ENCODE measurements at regions not wholly inside any gene's neighbourhood (a gene's known extent, or its start where the extent isn't known, plus 50 kb on each side); places are given as distances from the start of the nearest gene placed in this dataset.

DNA sequence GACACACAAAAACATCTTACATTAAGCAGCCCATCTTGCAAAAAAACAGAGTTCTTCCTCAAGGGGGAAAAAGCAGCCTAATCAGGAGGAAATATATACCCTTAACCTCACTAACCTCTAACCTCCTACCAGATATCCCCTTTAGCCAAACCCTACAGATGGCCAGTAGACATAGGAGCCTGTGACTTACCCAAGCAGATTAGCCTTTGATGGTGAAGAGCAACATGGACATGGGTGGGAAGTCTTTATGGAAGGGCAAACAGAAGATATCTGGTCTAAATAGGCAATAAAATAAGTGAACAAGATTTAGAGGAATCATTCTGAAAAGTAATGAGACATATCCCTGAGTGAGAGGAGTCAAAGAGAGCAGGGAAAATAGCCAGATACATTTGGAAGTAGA lies 119.4 kb upstream of the ARPP21 start:
- no peaks in the 10 kb centered on the region for H3K36me3 ChIP-seq
- no peak overlapping the region for H3K4me3 ChIP-seq
- no peaks in the 10 kb centered on the region for H3K9me3 ChIP-seq
- intact Hi-C loops (cut with DNase I): no loop called here
- no peaks in the 10 kb centered on the region for H3K4me1 ChIP-seq
- no peaks in the 10 kb centered on the region for H3K27me3 ChIP-seq
- no peak overlapping the region for H3K27ac ChIP-seq
- TF ChIP-seq, protein P1, sequence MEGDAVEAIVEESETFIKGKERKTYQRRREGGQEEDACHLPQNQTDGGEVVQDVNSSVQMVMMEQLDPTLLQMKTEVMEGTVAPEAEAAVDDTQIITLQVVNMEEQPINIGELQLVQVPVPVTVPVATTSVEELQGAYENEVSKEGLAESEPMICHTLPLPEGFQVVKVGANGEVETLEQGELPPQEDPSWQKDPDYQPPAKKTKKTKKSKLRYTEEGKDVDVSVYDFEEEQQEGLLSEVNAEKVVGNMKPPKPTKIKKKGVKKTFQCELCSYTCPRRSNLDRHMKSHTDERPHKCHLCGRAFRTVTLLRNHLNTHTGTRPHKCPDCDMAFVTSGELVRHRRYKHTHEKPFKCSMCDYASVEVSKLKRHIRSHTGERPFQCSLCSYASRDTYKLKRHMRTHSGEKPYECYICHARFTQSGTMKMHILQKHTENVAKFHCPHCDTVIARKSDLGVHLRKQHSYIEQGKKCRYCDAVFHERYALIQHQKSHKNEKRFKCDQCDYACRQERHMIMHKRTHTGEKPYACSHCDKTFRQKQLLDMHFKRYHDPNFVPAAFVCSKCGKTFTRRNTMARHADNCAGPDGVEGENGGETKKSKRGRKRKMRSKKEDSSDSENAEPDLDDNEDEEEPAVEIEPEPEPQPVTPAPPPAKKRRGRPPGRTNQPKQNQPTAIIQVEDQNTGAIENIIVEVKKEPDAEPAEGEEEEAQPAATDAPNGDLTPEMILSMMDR (IDR thresholded peaks at IDR 0.05): no peak
- no peak for DNase-seq (ENCODE audit: low spot score in 2 of 2)

DNA sequence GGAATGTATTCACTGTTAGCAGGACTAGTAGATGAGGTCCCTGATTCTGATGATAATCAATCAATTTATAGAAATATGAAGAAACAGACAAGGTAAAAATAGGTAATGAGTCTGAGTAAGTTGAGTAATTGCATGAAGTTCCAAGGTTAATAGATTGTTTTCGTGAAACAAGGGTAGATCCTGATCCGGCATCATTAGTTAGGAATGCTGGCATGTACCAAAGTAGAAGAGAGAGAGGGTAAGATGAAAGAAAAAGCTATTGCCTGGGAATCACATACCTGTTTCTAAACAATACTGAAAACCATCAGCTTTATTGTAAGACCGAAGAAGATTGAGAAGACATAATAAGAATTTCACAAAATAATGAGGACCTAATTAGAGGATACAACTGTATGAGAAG lies 118.1 kb upstream of the ARPP21 start:
- H3K36me3 ChIP-seq: no peaks in the 10 kb centered on the region
- H3K27me3 ChIP-seq: no peaks in the 10 kb centered on the region
- DNase-seq (ENCODE audit: low spot score in 2 of 2): no peak
- no peaks in the 10 kb centered on the region for H3K4me1 ChIP-seq
- no peaks in the 10 kb centered on the region for H3K9me3 ChIP-seq
- intact Hi-C loops (cut with DNase I): no loop called here
- H3K4me3 ChIP-seq: no peak overlapping the region
- no peak overlapping the region for H3K27ac ChIP-seq
- TF ChIP-seq, protein P1 (IDR thresholded peaks at IDR 0.05): no peak

DNA sequence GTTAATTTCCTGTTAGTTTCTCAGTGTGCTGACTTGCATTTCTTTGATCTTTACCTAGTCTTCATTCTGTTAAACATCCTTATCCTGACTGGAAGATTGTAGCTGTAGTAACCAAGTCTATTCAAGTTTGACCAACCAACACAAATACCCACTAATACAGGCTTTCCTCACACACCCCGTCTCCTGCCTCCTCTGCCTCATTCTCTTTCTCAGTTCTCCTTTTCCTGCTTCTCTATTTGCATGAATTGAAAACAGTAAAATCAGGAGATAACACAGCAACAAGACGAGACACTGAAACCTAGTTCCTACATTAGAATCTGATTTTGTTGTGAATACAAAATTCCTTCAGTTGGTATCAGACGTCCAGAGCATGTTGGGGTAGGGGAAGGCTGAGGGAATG lies 116.9 kb upstream of the ARPP21 start:
- Histone ChIP-seq H3K36me3 (no peaks in the 10 kb centered on the region), H3K4me3 (no peak overlapping the region), H3K9me3 (no peaks in the 10 kb centered on the region), H3K27me3 (no peaks in the 10 kb centered on the region), H3K27ac (no peak overlapping the region), H3K4me1 (no peaks in the 10 kb centered on the region)
- intact Hi-C loops (cut with DNase I): no loop called here
- no peak for DNase-seq (ENCODE audit: low spot score in 2 of 2)
- TF ChIP-seq, protein P1 (IDR thresholded peaks at IDR 0.05): no peak

DNA sequence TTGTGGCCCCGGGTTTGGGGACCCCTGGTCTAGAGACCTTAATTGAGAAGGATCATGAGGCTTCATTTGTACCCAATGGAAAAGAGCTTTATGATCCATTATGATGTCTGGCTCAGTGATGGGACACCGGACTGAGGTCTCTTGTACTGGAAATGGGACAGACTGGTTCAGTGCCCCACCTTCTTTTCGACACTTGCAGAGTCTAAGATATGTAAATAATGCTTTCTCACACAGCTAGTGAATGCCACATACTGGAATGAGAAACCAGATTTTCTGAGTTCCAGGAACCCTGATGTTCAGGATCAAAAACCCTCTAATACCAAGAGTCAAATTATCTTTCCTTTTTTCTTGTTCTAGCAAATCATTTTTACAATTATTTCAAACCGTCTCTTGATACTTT lies 116.3 kb upstream of the ARPP21 start:
- intact Hi-C loops (cut with DNase I): no loop called here
- H3K4me3 ChIP-seq: no peak overlapping the region

DNA sequence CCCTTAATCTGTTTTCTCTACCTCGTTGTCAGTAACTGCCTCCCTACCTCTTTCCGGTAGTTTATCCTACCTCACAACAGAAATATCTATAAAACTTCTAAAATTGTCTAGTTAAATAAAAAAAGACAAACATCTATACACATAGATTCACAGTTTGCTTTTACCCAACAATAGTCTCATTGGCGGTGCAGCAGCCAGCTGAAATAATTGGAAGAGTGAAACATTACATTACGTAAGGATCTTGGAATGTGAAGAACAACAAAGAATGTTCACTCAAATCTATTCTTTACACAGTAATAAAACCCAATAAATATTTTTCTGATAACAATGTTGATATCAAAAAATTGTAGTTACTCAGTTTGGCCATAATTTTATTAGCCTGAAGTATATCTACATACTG lies 115.5 kb upstream of the ARPP21 start:
- Histone ChIP-seq H3K4me3 (no peak overlapping the region), H3K36me3 (no peaks in the 10 kb centered on the region), H3K27me3 (no peaks in the 10 kb centered on the region), H3K9me3 (no peaks in the 10 kb centered on the region), H3K4me1 (no peaks in the 10 kb centered on the region), H3K27ac (no peak overlapping the region)
- intact Hi-C loops (cut with DNase I): no loop called here
- TF ChIP-seq, protein P1 (IDR thresholded peaks at IDR 0.05): no peak
- no peak for DNase-seq (ENCODE audit: low spot score in 2 of 2)

More for the DNA sequence above, 116.3 kb upstream of the ARPP21 start:
- Histone ChIP-seq H3K27me3 (no peaks in the 10 kb centered on the region), H3K4me1 (no peaks in the 10 kb centered on the region), H3K27ac (no peak overlapping the region), H3K36me3 (no peaks in the 10 kb centered on the region), H3K9me3 (no peaks in the 10 kb centered on the region)
- no peak for DNase-seq (ENCODE audit: low spot score in 2 of 2)
- TF ChIP-seq, protein P1 (IDR thresholded peaks at IDR 0.05): no peak

DNA sequence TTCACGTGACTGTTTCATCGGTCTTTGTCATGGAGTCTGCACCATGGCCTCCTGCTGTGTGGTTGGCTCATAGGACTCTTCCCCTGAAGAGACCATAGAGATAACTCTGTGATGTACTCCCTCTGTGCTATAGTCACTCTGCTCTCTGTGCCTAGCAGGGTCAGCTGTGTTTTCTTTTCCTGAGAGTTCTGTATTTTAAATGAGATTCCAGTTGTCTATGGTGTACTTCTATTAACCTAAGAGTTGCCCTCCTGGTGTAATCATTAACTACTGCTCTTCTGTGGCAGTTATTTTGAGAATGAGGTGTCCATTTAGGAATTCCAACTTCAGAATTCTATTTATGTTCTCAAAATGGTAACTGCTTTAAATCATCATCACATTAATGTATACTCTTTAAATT lies 114.5 kb upstream of the ARPP21 start:
- no peaks in the 10 kb centered on the region for H3K9me3 ChIP-seq
- H3K4me1 ChIP-seq: no peaks in the 10 kb centered on the region
- intact Hi-C loops (cut with DNase I): no loop called here
- TF ChIP-seq, protein P1 (IDR thresholded peaks at IDR 0.05): no peak
- H3K4me3 ChIP-seq: no peak overlapping the region
- no peaks in the 10 kb centered on the region for H3K27me3 ChIP-seq
- no peak overlapping the region for H3K27ac ChIP-seq
- DNase-seq (ENCODE audit: low spot score in 2 of 2): no peak
- no peaks in the 10 kb centered on the region for H3K36me3 ChIP-seq

Measured in ascending aorta (tissue), 2 donors.